HG03558 (cell line): ENCODE measurements at regions not wholly inside any gene's neighbourhood (a gene's known extent, or its start where the extent isn't known, plus 50 kb on each side); places are given as distances from the start of the nearest gene placed in this dataset.

Source experiments
- ATAC-seq: cut with Tn5 transposase; IDR thresholded peaks from one replicate; pipeline ENCODE4 v1.9.1; 2021; ENCODE audit warnings: moderate number of reproducible peaks; ENCODE audit not compliant: unreplicated experiment; ENCODE audit errors: extremely low read depth

DNA sequence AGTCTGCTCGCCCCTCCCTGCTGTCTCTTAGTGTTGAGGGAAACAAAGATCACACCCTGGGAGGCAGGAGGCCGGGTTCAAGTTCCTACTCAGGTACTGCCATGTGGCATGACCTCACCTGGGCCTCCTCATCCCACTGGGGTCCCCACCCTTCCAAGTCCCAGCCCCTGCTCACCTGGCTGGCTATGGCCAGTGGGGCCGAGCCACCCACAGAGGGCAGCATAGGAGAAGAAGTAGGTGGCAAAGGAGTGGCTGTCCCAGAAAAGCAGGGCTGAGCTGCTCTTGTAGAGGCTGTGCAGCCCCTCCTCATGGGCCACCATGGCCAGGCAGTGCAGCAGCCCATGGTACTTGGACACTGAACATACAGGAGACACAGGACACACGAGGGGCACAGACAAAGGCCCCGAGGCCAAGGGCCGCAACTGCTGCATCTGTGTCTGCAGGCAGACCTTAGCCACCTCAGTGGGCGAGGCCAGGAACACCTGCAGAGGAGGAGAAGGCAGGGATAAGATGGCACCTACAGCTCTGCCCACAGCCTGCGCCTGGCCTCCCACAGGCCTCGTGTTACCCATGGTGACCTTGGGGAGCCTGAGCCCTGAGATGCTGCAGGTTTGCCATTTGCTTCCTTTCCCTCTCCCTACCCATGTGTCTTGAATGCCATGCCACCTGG, 50.6 kb upstream of the MPEG1 start:
- ATAC-seq: no peak
